ENCODE measurements at regions not wholly inside any gene's neighbourhood (a gene's known extent, or its start where the extent isn't known, plus 50 kb on each side); places are given as distances from the start of the nearest gene placed in this dataset.
A peak's percentile ranks its signal among the peaks of the same experiment; 100 is the strongest.
"Not testable (repeated sequence)": the region's sequence is repeated elsewhere in the genome, so short reads cannot be mapped to it uniquely, and the experiment has no call there.

DNA sequence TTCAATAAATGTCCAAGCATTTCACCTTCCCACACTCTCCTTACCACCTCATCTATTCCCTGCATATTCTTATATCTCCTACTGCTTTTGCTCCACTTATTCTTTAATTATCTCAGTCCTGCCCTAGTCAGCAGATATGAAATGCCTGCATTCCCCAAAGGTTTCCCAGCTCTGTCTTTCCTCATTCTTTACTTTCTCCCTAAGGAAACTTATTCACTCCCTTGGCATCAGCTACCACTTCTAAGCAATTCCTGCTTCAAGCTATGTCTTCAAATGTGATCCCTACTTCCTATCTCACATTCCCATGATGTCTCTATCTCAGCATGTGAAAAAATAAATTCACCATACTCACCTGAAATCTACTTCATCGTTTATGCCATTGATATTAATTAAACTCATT lies 111.8 kb downstream of the CAPZA3 start:
- no peak for DNase-seq

DNA sequence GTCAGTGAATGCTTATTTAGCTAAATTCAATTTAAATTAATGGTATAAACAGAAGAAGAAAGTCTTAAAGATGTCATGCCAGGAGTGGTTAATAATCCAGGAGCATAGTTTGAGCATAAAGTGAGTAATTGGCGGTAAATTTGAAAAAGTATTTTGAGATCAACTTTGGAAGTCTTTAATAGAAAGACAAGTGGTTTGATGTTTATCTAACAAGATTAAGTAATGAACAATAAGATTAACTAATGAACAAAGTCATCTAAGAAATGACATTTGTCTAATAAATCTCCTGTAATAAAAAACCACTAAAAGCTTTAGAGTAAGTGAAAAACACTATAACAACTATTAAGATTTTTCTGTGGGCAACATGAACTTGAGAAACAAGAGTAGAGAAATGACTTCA lies 112.8 kb downstream of the CAPZA3 start:
- no peak for DNase-seq

DNA sequence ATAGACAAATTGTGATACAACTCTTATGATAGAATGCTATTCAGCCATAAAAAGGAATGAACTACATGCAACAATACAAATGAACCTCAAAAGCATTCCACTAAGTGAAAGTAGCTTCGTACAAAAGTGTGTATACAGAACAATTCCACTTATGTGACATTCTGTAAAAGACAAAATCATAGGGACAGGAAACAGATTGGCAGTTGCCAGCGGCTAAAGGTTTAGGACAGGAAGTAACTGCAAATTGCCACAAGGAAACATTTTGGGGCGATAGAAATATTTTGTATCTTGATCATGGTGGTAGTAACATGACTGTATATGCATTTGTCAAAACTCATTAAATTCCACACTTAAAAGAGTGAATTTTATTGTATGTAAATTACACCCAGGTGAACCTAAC lies 113.4 kb downstream of the CAPZA3 start:
- DNase-seq, result no peak

DNA sequence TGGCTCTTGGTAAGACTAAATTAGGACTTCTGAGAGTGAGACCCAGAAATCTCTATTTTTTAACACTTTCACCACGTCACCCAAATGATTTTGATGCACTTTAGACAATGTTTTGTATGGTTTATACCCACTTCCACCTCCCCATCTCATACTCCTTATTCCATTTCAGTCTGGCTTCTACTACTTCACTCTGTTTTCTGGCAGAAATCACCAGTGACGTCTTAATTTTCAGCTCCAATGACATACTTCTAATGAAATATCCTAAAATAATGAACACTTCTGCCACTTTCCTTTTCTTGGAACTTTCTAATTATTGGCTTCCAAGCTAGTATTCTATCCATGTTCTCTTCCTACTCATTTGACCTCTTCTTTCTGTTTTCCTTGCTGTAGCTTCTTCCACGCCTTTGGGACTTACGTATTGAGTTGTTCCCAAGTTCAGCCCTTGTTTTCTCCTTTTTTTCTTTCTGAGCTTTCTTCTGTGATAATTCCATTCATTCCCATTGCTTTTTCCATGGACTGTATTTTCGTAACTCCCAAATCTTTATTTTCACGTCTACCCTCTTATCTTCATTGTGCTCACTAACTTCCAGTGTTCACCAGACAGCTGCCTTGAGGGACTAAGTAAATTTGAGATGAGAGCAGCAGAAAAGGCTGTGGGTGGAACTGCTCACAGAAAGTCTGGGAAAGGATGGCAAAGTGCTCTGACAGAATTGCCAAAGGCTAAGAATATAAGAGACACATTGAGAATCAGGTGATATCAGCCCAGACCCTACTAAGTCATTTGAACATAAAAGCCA lies 115.8 kb downstream of the CAPZA3 start:
- DNase-seq, result no peak

DNA sequence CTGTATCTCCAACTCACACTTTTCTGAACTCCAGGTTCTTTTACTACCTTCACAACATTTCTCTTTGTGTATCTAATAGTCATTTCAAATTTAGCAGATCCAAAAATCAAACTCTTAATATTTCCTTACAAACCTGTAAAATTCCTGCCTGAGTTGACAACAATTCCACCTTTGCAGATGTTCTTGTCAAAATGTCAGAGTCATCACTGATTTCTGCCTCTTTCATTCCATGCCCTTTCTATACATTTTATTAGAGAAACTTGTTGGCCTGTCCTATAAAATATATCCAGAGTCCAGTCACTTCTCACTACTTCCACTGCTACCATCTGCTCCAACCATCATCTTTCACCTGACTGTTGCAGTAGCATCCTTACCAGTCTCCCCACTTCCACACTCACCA lies 119.7 kb downstream of the CAPZA3 start:
- DNase-seq, result no peak

DNA sequence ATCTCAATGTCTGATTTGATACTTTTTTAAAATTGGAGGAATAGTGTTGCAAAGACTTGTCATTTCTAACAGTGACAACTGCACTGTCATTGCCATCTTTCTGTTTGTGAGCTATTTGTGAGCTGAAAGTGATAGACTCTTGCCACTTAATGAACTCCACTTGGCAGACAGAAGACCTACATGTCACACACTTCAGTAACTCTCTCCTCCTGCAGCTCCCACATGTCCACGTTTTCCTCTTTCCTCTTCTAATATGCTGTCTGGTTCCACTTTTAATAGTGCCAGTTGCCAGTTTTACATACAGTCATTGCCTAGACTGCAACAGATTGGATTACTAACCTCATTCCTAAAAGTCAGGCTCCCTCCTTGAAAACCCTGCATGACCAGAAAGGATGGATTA lies 121.5 kb downstream of the CAPZA3 start:
- no peak for DNase-seq

DNA sequence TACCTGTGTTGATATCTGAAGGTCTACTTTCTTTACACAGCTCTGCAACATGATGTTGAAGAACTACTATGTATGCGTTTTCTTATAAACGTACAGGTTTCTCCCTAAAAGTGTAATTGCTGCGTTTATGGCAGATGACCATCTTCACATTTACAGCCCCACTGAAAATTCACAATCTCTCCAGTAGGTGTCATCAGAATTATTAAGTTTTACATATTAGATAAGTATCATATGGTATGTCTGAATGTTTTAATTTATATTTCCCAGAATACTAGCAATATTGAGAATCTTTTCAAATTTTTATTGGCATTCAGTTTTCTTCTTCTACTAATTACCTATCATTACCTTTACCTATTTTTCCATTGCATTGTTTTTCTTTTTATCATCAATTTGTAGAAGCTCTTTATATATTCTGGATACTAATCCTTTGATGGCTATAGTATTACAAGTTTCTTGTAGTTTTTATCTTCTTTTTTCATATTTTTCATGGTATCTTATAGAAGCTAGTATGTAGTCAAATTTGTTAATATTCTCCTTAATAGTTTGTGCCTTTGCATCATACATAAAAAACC lies 123.5 kb downstream of the CAPZA3 start:
- peak; percentile 33 to 66 (median 57) for DNase-seq

DNA sequence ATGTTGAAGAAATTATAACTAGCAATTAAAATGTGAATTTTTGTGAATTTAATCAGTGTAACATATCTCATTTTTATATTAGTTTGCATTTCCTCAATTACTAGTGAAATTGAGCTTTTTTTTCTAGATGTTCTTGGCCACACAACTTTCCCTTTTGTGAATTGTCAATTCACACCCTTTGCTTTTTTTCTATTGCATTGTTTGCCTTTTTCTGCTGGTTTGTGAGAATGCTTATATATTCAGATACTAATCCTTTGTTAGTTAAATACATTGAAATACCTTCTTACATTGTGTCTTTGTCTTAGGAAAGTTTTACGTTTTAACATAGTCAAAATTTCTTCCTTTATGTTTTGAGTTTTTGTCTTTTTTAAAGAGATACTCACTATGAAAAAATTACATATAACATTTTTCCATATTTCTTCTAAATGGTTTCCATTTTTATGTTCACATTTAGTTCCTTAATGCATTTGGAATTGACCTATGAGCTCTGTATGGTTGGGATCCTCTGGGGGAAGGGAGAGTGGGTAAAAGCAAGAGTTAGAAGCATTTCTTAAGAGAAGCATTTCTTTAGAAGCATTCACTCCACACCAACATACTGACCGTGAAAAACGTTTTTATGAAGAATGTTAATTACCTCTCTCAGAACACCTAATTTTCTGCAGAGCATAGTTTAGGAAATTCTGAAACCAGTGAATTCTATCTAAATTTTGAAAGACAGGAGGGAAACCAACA lies 126.0 kb downstream of the CAPZA3 start:
- no peak for DNase-seq

DNA sequence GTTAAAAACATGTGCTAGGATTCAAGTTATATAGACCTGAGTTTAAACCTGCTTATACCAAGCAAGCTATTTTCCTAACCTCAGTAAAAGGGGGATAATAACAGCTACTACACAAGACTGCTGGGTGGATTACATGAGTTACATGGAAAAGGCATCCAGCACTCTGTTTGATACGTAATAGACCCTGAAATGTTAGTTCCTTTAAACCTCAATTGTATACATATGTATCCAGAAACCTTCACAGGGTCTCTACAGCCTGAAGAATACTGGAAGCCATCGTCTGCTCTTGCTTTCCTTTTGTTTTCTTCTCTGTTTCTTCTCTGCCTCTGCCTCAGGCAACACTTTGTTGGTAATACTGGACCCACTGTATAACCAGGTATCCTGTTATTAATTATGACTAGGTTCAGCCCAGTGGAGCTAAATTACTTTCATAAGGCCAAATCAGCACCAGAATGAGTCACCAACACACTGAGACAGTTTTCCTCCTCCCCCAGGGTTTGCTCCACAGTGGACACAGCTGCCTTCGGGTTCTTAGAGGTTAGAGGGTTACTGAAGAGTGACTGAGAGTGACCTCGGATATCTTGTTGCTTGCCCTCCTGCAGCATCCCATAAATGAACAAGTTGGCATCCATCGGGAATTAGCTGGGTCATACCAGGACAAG lies 127.1 kb downstream of the CAPZA3 start:
- DNase-seq, result peak in 2 of 3 donors; percentile 13 to 20

DNA sequence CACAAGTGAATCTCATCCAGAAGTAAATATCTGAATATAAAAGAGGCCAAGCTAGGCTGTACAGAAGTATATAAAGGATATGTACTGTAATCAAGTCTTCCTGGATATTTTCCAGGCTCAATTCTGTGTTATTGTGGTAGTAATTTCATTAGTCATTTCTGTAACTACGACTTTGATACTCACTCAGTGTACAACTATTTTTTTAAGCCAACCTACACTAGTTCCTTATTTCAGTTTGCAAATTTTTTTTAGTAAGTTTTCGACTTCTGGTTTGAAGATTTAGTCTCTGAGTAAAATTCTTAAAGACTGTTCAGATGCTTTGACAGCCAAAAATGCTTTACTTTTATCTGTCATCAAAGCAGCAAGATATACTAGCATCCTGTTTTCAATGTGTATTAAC lies 130.8 kb downstream of the CAPZA3 start:
- DNase-seq, result peak; percentile 12 to 63 (median 59)

DNA sequence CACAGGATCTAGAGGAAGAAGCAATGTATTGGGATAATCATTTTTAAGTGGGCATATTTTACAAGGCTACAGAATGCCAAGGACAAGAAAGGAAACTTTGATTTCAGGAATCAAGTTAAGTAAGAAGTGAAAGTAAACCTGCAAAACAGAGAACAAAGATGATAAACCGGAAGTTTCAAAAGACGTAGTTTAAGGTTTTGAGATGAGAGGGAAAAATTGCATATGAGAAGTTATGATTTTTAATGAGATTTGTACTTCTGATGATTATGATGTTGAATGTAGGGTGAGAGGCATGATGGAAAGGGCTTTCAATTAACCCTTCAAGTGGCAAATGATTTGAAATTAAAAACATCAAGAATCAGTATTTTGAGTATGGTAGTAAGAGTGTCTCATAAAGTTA lies 134.9 kb downstream of the CAPZA3 start:
- peak in 1 of 3 donors; percentile 41 for DNase-seq

DNA sequence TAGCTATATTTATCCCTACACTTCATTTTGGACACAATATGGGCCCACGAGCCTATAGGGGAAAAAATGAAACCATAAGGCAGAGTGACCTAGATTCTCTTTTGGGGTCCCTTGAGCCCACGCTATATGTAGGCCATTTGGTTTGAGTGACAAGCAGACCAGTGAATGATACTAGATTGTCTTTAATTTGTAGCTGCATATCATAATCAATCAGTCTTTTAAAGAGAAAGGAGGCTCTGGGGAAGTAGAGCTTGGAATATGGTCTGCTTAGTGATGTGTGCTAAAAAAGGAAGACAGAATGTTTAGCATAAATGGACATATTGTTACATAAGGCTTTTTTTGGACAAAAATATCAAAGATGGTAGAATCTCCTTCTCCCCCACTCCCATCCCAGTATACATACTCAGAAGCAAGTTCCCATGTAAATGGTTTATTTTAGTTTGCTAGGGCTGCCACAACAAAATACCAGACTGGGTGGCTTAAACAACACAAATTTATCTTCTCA lies 140.8 kb downstream of the CAPZA3 start:
- DNase-seq, result no peak

DNA sequence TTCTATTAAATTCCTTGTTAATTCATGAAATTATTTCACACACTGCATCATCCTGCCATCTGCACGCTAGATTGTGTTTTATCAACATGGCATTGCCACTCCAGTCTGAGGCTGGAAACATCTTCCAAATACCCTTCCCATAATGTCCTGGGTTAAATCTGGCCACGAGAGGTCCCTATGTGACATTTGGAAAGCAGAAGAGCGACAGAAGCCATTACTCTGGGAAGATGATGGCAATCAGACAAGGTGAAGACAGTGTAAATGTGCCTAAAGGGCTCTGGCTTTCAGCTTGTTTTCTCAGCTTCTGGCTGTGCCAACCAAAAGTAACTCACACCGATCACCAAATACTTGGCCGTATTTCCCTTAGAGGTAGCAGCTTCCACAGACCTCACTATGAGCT lies 144.8 kb downstream of the CAPZA3 start:
- DNase-seq, result no peak

DNA sequence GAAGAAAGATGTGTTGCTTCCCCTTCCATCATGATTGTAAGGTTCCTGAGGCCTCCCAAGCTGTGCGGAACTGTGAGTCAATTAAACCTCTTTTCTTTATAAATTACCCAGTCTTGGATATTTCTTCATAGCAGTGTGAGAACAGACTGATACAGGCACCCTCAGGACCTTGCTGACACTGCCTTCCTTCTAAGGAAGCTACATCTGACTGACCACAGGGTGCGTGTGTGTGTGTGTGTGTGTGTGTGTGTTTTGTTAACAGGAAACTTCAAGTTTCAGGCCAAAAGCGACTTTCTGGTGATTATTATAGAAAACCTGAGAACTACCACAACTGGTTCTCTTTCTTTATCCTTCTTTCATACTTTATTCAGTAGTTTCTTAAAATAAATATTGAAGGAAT lies 149.0 kb downstream of the CAPZA3 start:
- no peak for DNase-seq

DNA sequence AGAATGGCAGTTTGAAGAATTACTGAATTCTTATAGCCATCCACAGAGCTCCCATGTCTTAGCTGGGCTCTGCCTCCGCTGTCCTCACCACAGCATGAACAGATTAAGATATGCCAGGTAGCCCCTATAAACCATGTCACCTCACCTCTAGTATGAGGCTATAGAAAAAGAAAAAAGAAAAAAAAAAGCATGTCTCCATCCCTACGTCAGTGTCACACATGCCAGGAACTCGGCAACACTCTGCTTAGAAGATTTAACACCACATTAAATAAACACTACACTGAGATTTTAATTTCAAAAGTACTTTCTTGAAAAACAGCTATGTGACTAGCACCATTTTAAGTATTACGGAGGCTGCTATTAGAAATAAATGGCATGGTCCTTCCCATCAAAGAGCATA lies 149.4 kb downstream of the CAPZA3 start:
- no peak for DNase-seq

DNA sequence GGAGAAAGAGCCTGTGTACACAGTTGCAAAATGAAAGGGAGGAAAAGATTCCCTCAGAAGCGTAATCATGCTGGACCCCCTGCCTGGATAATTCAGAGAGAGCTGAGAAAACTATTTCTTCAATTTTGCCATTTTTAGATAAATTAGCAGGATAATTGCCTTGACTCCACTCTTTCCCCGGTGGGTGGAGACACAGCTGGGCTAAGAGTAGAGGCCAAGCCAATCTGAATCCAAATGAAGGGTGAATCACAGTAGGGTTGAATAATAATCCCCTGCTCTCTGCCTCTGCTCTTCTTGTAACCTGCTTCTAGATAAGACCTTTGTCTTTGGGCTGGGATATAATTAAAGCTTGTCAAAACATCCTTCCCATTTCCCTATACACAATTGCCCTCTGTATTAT lies 150.1 kb downstream of the CAPZA3 start:
- DNase-seq, result no peak

DNA sequence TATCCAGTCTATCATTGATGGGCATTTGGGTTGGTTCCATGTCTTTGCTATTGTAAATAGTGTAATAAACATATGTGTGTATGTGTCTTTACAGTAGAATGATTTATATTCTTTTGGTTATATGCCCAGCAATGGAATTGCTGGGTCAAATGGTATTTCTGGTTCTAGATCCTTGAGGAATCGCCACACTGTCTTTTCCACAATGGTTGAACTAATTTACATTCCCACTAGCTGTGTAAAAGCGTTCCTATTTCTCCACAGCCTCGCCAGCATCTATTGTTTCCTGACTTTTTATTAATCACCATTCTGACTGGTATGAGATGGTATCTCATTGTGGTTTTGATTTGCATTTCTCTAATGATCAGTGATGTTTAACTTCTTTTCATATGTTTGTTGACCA lies 152.7 kb downstream of the CAPZA3 start:
- DNase-seq, result not testable (repeated sequence)

DNA sequence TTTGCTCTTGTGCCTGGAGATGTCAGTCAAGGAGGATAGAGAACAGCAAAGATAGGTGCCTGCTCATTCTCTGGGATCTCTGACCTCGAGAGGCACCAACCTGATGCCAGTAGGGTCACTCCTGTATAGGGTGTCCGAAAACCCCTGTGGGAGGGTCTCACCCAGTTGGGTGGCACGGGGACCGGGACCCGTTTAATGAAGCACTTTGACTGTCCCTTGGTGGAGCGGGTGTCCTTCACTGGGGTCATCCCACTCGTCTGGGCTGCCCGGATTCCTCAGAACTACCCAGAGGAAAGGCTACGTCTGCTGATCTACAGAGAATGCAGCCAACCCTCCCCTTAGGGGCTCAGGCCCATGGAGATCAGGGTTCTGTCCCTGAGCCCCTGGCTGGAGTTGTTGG lies 157.6 kb downstream of the CAPZA3 start:
- no peak for DNase-seq

DNA sequence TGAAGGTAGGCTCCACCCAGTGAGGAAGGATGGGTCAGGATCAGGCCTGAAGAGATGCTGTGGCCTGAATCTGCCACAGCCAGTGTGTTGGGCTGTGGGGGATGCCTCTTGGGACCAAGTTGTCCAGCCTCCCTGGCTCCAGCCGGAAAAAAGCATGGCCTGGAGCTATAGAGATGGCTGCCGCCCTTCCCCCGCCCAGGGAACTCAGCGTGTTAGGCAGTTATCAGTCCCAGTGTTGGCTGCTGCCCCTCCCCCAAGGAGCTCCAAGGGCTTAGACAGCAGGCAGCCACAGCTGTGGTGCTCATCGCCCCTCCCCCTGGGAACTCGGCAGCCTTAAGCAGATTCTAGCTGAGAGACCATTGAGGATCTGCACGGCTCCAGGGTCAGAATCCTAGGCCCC lies 158.0 kb downstream of the CAPZA3 start:
- DNase-seq, result no peak

DNA sequence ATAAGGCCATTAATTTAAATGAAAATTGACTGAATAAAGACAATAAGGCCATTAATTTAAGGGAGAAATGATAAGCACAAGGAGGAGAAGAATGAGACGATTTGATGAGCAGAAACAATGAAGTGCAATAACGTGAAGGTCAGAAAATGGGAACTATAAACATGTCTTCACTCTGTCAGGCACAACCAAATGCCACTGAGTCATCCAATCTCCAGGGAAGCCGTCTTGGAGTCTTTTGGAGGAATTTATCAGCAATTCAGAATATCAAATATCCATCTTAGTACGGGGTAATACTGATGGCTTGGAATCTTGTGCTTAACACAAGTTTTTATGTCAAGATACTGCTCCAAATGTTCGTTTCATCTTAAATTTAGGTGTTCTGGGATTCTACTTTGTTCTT lies 159.9 kb downstream of the CAPZA3 start:
- no peak for DNase-seq

DNA sequence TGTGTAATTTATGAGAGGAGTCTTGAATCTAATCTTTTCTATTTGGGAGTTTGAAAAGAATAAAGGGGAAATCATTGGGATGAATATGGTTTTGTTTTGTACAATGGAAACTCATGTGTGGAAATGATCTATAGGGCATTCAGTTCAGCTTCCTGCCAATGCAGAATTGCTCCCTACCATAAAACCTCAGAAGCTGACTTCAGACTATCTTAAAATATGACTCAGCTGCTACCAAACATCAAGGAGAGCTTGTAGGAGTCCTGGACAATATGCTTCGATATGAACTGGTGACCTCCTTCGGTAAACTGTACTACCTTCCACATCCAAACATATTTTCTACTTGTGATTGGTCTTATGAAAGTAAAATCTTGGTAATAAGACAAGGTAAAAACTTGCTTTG lies 160.6 kb downstream of the CAPZA3 start:
- DNase-seq, result no peak

DNA sequence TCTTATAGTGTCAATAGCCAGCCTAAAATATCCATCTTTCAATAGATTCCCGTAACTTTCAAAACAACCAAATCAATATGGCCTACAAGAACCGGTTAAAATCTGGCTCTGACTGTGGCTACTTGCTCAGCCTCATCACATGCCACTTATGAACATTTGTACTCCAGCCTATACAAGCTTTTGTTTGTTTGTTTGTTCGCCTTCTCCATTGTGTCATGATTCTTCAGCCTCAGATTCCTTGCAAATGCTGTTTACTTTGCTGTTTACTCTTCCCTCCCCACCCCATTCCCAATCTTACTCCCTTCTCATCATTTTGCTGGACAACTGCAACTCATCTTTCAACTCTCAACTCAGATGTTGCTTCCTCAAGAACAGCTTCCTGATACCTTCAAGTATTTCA lies 161.2 kb downstream of the CAPZA3 start:
- DNase-seq, result no peak

DNA sequence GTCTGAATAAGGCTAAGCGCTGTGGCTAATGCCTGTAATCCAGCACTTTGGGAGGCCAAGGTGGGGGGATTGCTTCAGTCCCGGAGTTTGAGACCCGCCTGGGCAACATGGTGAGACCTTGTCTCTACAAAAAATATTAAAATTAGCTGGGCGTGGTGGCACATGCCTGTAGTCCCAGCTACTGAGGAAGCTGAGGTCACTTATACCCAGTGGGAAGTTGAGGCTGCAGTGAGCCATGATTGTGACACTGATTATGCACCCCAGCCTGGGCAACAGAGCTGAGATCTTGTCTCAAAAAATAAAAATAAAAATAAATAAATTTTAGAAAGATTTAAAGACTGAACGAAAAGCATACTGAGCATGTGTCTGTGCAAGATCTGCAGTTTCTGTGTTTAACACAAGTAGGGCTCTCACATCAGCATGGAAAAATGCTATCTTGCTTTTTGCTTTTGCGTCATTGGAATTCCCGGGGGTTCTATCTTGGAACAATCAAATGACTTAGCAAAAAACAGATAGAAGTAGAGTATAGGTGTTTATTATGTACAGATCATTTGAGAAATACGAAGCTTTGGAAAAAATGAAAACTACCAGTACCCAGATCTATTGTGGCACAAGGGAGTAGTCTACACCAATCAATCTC lies 161.9 kb downstream of the CAPZA3 start:
- no peak for DNase-seq
